Activated CD8-positive, alpha-beta T cell treated with anti-CD3 and anti-CD28 coated beads for 36 hours (primary cell): ENCODE measurements at regions not wholly inside any gene's neighbourhood (a gene's known extent, or its start where the extent isn't known, plus 50 kb on each side); places are given as distances from the start of the nearest gene placed in this dataset.

ENCODE experiments used
- ATAC-seq: fragments of 200-7000 bp; cut with Tn5 transposase; one replicate; pipeline ENCODE4 v1.10.0; 2021; ENCODE audit warnings: mild to moderate bottlenecking, moderate library complexity
- CTCF ChIA-PET: fragments of 350-600 bp; sonication (Branson Sonifier 250); formaldehyde crosslinking; loops from one replicate; lab custom pipeline; 2021; ENCODE audit warnings: antibody characterized with exemption; lab: Charles Lee
- POLR2A ChIA-PET: fragments of 350-600 bp; sonication (Branson Sonifier 250); formaldehyde crosslinking; loops from one replicate; lab custom pipeline; 2021; ENCODE audit warnings: antibody characterized with exemption; lab: Charles Lee
- DNase-seq: peaks from one replicate; pipeline ENCODE4 v3.0.0-alpha.2; 2020
- H3K27ac Mint-ChIP-seq: one replicate; pipeline ENCODE4 v1.8.0; 2021; ENCODE audit warnings: mild to moderate bottlenecking, mixed read lengths
- H3K27me3 Mint-ChIP-seq: one replicate; pipeline ENCODE4 v1.8.0; 2021; ENCODE audit warnings: mixed read lengths
- H3K36me3 Mint-ChIP-seq: one replicate; pipeline ENCODE4 v1.8.0; 2021; ENCODE audit warnings: low read depth, mixed read lengths
- H3K4me1 Mint-ChIP-seq: one replicate; pipeline ENCODE4 v1.8.0; 2021; ENCODE audit warnings: low read depth, mixed read lengths
- H3K4me3 Mint-ChIP-seq: one replicate; pipeline ENCODE4 v1.8.0; 2021; ENCODE audit warnings: mild to moderate bottlenecking, moderate library complexity, mixed read lengths
- H3K9me3 Mint-ChIP-seq: one replicate; pipeline ENCODE4 v1.8.0; 2021; ENCODE audit warnings: mixed read lengths
- intact Hi-C: fragments of 100-400 bp; cut with micrococcal nuclease; formaldehyde crosslinking; loops from one replicate; pipeline ENCODE4 v1.10.0; 2022
- TF ChIP-seq, protein P1 (sequence below): fragments of 200-600 bp; IDR thresholded peaks from one replicate; pipeline ENCODE4 v1.8.0; 2022; ENCODE audit warnings: antibody characterized with exemption, mild to moderate bottlenecking

DNA sequence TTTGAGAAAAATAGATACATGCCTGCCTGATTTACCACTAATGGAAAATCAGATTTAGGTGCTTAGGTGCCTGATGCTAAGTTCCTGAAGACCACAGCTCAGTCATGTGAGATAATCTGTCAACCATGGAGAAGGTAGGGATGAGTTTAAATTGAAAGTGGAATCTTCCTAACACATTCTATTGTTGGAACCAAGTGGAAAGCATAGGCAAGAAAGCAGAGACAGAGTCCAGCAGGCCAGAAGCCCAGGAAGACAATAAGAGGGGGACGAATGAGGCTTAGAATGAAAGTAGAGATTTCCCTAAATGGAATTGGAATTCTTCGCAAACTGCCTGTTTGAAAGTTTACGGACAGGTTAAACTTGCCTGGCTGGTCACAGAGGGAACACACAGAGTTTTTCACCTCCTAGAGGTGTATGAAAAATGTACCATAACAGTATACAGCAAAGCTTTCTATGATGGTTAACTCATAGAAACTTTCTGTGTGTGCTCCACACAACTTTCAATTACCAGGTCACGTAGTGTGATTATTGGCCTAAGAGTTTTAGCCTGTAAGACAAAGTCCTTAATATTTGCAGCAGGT lies 453.8 kb upstream of the KCNMB2 start:
- TF ChIP-seq, protein P1, sequence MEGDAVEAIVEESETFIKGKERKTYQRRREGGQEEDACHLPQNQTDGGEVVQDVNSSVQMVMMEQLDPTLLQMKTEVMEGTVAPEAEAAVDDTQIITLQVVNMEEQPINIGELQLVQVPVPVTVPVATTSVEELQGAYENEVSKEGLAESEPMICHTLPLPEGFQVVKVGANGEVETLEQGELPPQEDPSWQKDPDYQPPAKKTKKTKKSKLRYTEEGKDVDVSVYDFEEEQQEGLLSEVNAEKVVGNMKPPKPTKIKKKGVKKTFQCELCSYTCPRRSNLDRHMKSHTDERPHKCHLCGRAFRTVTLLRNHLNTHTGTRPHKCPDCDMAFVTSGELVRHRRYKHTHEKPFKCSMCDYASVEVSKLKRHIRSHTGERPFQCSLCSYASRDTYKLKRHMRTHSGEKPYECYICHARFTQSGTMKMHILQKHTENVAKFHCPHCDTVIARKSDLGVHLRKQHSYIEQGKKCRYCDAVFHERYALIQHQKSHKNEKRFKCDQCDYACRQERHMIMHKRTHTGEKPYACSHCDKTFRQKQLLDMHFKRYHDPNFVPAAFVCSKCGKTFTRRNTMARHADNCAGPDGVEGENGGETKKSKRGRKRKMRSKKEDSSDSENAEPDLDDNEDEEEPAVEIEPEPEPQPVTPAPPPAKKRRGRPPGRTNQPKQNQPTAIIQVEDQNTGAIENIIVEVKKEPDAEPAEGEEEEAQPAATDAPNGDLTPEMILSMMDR, result no peak
- ATAC-seq (no peak), DNase-seq (no peak)
- no peak overlapping the region for H3K27ac Mint-ChIP-seq
- H3K4me3 Mint-ChIP-seq, result no peak overlapping the region
- H3K36me3 Mint-ChIP-seq, result no peaks in the 10 kb centered on the region
- intact Hi-C loops, result no loop called here
- CTCF ChIA-PET, result no interaction called here
- POLR2A ChIA-PET, result no interaction called here
- peaks cover 45% of the 10 kb centered on the region for H3K4me1 Mint-ChIP-seq
- H3K27me3 Mint-ChIP-seq, result peaks cover 1% of the 10 kb centered on the region
- no peaks in the 10 kb centered on the region for H3K9me3 Mint-ChIP-seq

DNA sequence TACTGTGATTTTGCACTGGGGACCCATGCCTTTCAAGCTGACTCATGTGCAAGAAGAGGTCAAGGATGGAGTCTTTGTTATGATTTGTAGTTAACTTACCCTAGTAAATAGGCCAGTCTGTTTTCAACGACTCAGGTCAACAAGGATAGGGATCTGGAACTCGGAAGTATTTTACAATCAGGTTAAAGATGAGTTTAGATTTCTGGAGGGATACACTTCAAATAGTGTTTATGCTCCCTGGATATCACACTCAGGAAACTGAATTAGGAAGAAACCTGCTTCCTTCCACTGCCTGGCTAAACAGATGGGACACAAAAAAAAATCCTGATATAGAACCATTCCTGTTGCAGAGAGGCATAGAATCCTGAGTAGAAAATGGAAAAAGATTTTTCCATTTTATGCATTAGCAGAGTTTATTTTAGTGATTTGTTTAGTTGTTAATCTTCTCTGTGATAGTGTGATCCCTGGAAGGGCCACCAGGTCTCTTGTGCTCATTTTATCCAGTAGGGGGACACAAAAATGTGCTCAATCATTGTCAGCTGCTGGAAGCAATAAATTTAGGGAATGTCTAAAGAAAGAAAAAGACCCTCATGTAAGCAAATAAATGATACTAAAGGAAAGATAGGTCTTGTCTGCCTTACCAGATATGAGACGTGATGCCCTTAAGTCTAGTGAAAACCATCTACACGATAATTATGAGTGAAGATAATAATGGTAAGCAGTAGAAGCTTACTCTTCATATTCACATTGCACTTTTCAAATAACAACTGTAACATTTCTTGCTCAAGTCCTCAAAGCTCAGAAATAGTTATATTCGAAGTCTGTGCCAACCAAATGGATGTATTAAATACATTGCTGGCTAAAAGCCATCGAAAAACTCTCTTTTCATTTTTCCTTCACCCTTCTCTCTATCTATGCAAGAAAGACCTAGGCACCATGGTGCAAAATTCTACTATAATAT lies 452.1 kb upstream of the KCNMB2 start:
- Mint-ChIP-seq H3K4me3 (no peak overlapping the region), H3K27me3 (peaks cover 1% of the 10 kb centered on the region), H3K27ac (no peak overlapping the region), H3K36me3 (no peaks in the 10 kb centered on the region), H3K9me3 (no peaks in the 10 kb centered on the region), H3K4me1 (peaks cover 42% of the 10 kb centered on the region)
- POLR2A ChIA-PET, result no interaction called here
- TF ChIP-seq, protein P1, result peak; percentile 58
- ATAC-seq (no peak), DNase-seq (no peak)
- CTCF ChIA-PET, result interaction anchor here (0.9 to 1.3 kb wide), 4 partner anchors 10 to 306 kb away, joined by 3 to 4 read pairs (median 4); no protein-coding TSS in a partner anchor
- intact Hi-C loops, result no loop called here

DNA sequence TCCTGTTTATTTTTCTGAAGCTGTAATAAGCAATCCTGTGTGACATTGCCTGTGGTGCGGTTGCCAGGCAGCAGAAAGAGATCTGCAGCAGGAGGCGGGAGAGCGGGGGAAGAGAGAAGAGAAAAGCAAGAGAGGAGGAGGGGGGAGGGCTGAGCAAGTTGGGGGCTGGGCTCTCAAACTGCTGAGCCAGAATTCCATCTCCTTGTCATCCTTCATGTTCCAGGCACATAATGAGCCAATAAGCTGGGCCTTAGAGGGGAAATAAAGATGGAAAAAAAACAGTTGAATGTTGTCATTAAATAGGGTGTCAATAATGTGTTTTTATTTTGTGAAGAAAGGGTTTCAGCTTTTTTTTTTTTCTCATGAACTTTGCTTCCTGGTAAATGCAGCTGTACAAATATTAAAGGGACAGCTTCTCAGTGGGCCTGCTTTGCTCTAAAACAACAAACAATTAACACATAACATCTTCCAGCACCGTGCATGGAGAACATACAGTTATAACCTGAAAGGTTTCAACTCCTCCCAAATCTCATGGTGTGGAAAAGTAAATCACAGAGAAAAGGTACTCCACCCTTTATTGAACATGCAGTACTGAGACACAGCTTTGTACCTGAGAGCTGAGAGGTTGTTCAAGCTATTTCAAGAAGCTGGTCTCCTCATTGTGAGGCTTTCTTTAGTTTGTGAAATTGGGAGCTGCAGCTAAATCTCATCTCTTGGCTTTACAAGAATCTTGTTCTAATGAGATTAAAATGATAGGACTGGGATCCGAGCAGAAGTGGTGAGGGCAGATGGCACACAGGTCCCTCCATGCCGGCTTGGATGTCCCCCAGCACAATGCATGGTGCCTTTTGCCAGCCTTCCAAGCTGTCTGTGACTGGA lies 451.1 kb upstream of the KCNMB2 start:
- CTCF ChIA-PET, result interaction anchor here (0.9 to 1.3 kb wide), 4 partner anchors 9 to 307 kb away, joined by 3 to 4 read pairs (median 4); no protein-coding TSS in a partner anchor
- TF ChIP-seq, protein P1, result no peak
- Mint-ChIP-seq H3K27me3 (peaks cover 1% of the 10 kb centered on the region), H3K4me1 (peaks cover 36% of the 10 kb centered on the region), H3K36me3 (no peaks in the 10 kb centered on the region), H3K27ac (no peak overlapping the region), H3K4me3 (no peak overlapping the region), H3K9me3 (no peaks in the 10 kb centered on the region)
- peak; percentile 60 for DNase-seq
- POLR2A ChIA-PET, result no interaction called here
- peak; percentile 74 for ATAC-seq
- intact Hi-C loops, result no loop called here

DNA sequence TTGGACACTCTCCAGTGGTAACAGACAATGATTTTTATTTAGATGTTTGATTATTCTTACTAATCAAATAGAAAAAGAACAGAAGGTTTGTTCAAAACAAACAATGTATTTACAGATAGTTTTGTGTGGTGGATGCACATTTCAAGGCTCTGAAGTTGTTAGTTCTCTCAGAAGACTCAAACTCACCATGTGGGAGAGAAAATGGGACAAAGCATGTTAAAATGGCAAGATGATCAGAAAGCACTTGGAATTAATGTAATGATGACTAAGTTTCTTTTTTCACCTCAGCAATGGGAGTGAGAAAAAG lies 450.5 kb upstream of the KCNMB2 start:
- ChIA-PET POLR2A (no interaction called here), CTCF (no interaction called here)
- no peaks in the 10 kb centered on the region for H3K9me3 Mint-ChIP-seq
- intact Hi-C loops, result no loop called here
- peaks cover 1% of the 10 kb centered on the region for H3K27me3 Mint-ChIP-seq
- H3K4me1 Mint-ChIP-seq, result peaks cover 30% of the 10 kb centered on the region
- TF ChIP-seq, protein P1, result no peak
- no peak for DNase-seq
- H3K27ac Mint-ChIP-seq, result no peak overlapping the region
- ATAC-seq, result no peak
- H3K36me3 Mint-ChIP-seq, result no peaks in the 10 kb centered on the region
- no peak overlapping the region for H3K4me3 Mint-ChIP-seq
